Ovary (tissue), 7 donors: ENCODE measurements at regions not wholly inside any gene's neighbourhood (a gene's known extent, or its start where the extent isn't known, plus 50 kb on each side); places are given as distances from the start of the nearest gene placed in this dataset.

Experiments used
- DNase-seq, 5 donors: peaks; one replicate each; pipeline ENCODE4 v3.0.0-alpha.2; 2019 to 2020
- H3K27ac ChIP-seq, 2 donors: fragments of 200-600 bp; one replicate each; pipeline versions ENCODE4 v1.5.1 to v1.8.0; 2019 to 2022
- H3K27me3 ChIP-seq: fragments of 200-600 bp; one replicate; pipeline ENCODE4 v1.8.0; 2022
- H3K36me3 ChIP-seq: fragments of 200-600 bp; sonication (generic); one replicate; pipeline ENCODE4 v1.5.1; 2019
- H3K4me1 ChIP-seq: one replicate; pipeline ENCODE4 v1.8.1; 2013; ENCODE audit warnings: mild to moderate bottlenecking, moderate library complexity; ENCODE audit not compliant: insufficient read depth
- H3K4me3 ChIP-seq: fragments of 200-600 bp; sonication (generic); one replicate; pipeline ENCODE4 v1.5.1; 2017
- H3K9me3 ChIP-seq, 2 donors: fragments of 200-600 bp in 1 of 2; sonication (generic) in 1 of 2; one replicate each; pipeline versions ENCODE4 v1.5.1 to v1.8.1; 2013 to 2019; ENCODE audit warnings: mild to moderate bottlenecking in 1 of 2, moderate library complexity in 1 of 2
- CTCF ChIP-seq, 3 donors: fragments of 450-650 bp in 2 of 3; fragments of 200-600 bp in 1 of 3; IDR thresholded peaks; one replicate each; pipeline versions ENCODE4 v1.5.1 to v1.8.0; 2016 to 2022; ENCODE audit warnings: antibody characterized with exemption in 3 of 3, mild to moderate bottlenecking in 1 of 3
- EP300 ChIP-seq: sonication (generic); formaldehyde crosslinking; IDR thresholded peaks from one replicate; pipeline ENCODE4 v1.6.1; 2017; ENCODE audit warnings: antibody characterized with exemption
- POLR2A ChIP-seq: fragments of 450-650 bp; IDR thresholded peaks from one replicate; pipeline ENCODE4 v1.6.1; 2017; ENCODE audit warnings: antibody characterized with exemption, mild to moderate bottlenecking, moderate library complexity
- WGBS, 3 donors: extraction: QIAGEN DNeasy Blood & Tissue Kit in 1 of 3; methylation state at CpG; one replicate each; pipeline versions ENCODE4 v1.1.5 to v1.1.7; 2013 to 2017; 5-methylcytosine and 5-hydroxymethylcytosine counted together
- intact Hi-C, 4 donors: fragments of 100-400 bp; cut with DNase I; formaldehyde crosslinking; loops; one replicate each; pipeline versions ENCODE4 v1.11.0 to v1.15.1; 2022 to 2023
- donor health status: DM: no; HTN: no; CAD: no; lungs with moderate emphysema.
- donor health status: DM: no; HTN: no; CAD: no.
- donor health status: Bipolar disorder and iron deficiency.
- donor health status: DM: no; HTN: no; CAD: no.
- donor health status: DM: yes; HTN: yes; CAD: no.

DNA sequence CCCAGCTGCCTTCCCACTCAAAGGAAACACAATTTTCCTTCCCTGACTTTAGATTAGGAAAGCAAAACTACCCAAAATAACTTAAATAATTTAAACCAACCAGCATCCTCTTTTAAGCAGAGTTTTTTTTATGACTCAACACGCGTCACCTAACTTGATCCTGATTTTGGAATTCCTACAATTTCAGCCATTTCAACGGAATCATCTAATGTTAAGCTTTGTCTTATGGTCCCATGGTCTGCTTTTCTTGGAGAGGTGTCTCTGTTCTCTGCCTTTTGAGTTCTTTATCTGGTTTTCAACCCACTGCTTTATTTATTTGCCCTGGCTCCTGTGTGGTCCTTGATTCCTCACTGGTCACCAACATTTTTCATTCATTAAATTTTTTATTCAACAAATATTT is 219.2 kb upstream of the ARHGEF26 start:
- WGBS, 3 donors, result 89 to 92% (median 90%) methylated on average over 3 of the region's 3 CpGs
- Histone ChIP-seq H3K27ac (no peak overlapping the region), H3K36me3 (no peaks in the 10 kb centered on the region), H3K4me3 (no peak overlapping the region), H3K27me3 (no peaks in the 10 kb centered on the region), H3K9me3 (no peaks in the 10 kb centered on the region), H3K4me1 (no peaks in the 10 kb centered on the region)
- TF ChIP-seq CTCF (IDR thresholded peaks at IDR 0.05), result no peak
- no peak for TF ChIP-seq EP300
- no peak for TF ChIP-seq POLR2A
- DNase-seq, result no peak
- intact Hi-C loops, result no loop called here

GRCh38 chr3:153903430-153903829 is 217.8 kb upstream of the ARHGEF26 start:
- intact Hi-C loops, result no loop called here
- H3K4me3 ChIP-seq, result no peak overlapping the region

GRCh38 chr3:153906366-153906765 is 214.8 kb upstream of the ARHGEF26 start:
- intact Hi-C loops, result no loop called here
- 48 to 68% (median 57%) methylated on average over 2 of the region's 2 CpGs for WGBS, 3 donors

More at GRCh38 chr3:153903430-153903829, 217.8 kb upstream of the ARHGEF26 start:
- no peaks in the 10 kb centered on the region for H3K9me3 ChIP-seq
- H3K27ac ChIP-seq, result no peak overlapping the region
- H3K27me3 ChIP-seq, result no peaks in the 10 kb centered on the region
- no peak for DNase-seq
- H3K36me3 ChIP-seq, result no peaks in the 10 kb centered on the region
- H3K4me1 ChIP-seq, result no peaks in the 10 kb centered on the region
- TF ChIP-seq POLR2A, result no peak
- TF ChIP-seq EP300, result no peak
- no peak for TF ChIP-seq CTCF (IDR thresholded peaks at IDR 0.05)

DNA sequence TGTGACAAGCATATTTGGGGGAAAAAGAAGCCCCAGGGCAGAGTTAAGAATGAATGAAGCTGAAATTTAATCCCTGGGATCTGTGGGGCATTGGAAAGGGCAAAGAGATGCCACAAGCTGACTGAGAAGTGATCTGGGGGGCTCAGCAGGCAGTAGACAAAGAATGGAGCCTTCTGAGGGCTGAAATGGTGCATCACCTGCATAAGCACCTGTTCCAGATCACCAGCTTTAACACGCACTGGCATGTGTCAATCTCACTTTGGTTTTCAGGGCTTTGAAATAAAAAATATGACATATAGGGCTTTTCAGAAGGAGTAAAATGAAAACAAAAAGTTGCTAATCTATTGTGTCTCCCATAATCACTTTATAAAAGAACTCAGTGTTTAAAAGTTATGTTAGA is 210.8 kb upstream of the ARHGEF26 start:
- no peaks in the 10 kb centered on the region for H3K36me3 ChIP-seq
- DNase-seq, result no peak
- no peak overlapping the region for H3K27ac ChIP-seq
- H3K4me3 ChIP-seq, result no peak overlapping the region
- intact Hi-C loops, result no loop called here
- no peaks in the 10 kb centered on the region for H3K27me3 ChIP-seq
- TF ChIP-seq CTCF (IDR thresholded peaks at IDR 0.05) (no peak), EP300 (no peak)
- no peaks in the 10 kb centered on the region for H3K4me1 ChIP-seq
- no peaks in the 10 kb centered on the region for H3K9me3 ChIP-seq
- WGBS, 3 donors, result 72 to 90% (median 75%) methylated on average over 1 of the region's 1 CpG

More at GRCh38 chr3:153906366-153906765, 214.8 kb upstream of the ARHGEF26 start:
- TF ChIP-seq CTCF (IDR thresholded peaks at IDR 0.05) (no peak), EP300 (no peak), POLR2A (no peak)
- no peaks in the 10 kb centered on the region for H3K4me1 ChIP-seq
- H3K4me3 ChIP-seq, result no peak overlapping the region
- no peak for DNase-seq
- H3K27me3 ChIP-seq, result no peaks in the 10 kb centered on the region
- H3K36me3 ChIP-seq, result no peaks in the 10 kb centered on the region
- no peak overlapping the region for H3K27ac ChIP-seq
- no peaks in the 10 kb centered on the region for H3K9me3 ChIP-seq

DNA sequence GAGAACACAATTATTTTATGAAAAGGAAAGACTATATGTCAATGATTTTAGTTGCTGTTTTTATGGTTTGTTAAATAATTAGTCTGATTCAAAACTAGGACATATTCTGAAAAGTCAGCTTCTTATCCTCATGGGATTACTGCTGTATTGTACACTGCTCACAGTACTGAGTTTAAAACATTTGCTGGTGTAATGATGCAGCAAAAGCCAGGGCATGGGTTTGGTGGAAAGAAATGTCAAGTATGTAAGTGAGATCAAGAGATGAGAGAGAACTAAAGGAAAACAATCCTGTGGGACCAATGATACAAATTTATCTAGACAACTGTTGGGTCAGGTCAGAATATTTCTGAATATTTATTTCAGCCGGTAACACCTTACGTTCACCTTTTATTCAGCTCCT is 210.1 kb upstream of the ARHGEF26 start:
- intact Hi-C loops, result no loop called here
- Histone ChIP-seq H3K36me3 (no peaks in the 10 kb centered on the region), H3K27ac (no peak overlapping the region), H3K4me1 (no peaks in the 10 kb centered on the region), H3K27me3 (no peaks in the 10 kb centered on the region), H3K9me3 (no peaks in the 10 kb centered on the region), H3K4me3 (no peak overlapping the region)
- TF ChIP-seq EP300 (no peak), CTCF (IDR thresholded peaks at IDR 0.05) (no peak), POLR2A (no peak)
- WGBS, 3 donors, result 88 to 92% (median 91%) methylated on average over 2 of the region's 2 CpGs
- DNase-seq, result no peak
